OCI-LY1 (cell line): ENCODE measurements at regions not wholly inside any gene's neighbourhood (a gene's known extent, or its start where the extent isn't known, plus 50 kb on each side); places are given as distances from the start of the nearest gene placed in this dataset.

Experiments
- CTCF ChIP-seq: fragments of 200-600 bp; sonication (generic), shearing (Covaris generic); IDR thresholded peaks from 2 replicates; pipeline ENCODE4 v1.5.1; 2017; ENCODE audit warnings: mild to moderate bottlenecking, antibody characterized with exemption, low read length, moderate library complexity, mixed read lengths
- EZH2 ChIP-seq: fragments of 200-600 bp; sonication (generic), shearing (Covaris generic); IDR thresholded peaks from 2 replicates; pipeline ENCODE4 v1.8.0; 2017; ENCODE audit warnings: borderline replicate concordance, mixed run types, mild to moderate bottlenecking, antibody characterized with exemption, low read length, moderate library complexity, mixed read lengths

GRCh38 chr2:111617299-111618225 lies 266.4 kb downstream of the ANAPC1 start:
- TF ChIP-seq CTCF, result no peak
- TF ChIP-seq EZH2, result no peak
